ENCODE measurements at regions not wholly inside any gene's neighbourhood (a gene's known extent, or its start where the extent isn't known, plus 50 kb on each side); places are given as distances from the start of the nearest gene placed in this dataset.

DNA sequence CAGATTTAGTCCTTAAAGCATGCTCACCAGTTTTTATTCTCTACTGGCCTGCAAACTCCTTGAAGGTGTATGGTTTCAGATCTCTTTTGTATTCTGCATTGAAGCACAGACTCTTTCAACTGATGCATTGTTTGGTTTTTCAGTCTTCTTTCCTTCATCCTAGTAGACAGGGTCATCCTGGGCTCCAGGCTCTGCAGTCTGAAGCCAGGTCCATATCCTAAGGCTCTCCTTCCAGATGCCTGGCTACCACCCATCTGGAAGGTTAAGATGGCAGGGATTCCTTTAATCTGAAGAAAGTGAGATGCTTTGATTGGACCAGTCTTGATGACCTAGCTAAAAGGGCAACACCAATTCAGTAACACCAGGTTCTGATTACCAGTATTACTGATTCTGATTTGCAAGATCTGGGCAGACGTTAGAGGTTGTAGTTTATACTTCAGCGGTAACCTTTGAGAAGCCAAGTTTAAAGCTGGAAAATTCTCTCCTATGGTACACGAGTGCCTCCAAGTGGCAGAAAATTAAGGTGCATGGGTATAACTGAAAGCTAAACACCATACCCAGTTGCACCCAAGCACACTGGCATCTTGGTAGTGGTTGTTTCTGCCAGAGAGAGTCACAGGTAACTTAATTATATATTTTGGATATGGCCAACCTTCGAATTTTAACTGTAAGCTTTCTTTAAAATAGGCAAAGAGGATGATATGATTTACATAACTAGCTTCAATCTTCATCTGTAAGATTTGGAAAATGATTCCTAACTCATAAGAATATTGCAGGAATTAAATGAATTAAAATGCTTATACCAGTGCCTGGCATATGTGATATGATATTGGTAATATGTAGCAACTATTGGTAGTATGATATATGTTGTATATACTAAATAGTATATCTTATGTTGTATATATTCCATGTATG lies 1651.9 kb upstream of the MIR17HG start:
- Histone ChIP-seq H3K27ac (ENCODE audit: insufficient read depth, low read length) (no peak overlapping the region), H3K36me3 (ENCODE audit: control insufficient read depth, insufficient read depth, low read length) (no peaks in the 10 kb centered on the region), H3K9ac (ENCODE audit: low read depth, low read length) (no peak overlapping the region), H3K23ac (ENCODE audit: low read depth, low read length) (no peak overlapping the region), H4K8ac (ENCODE audit: low read depth in 2 of 2, low read length in 2 of 2) (no peak overlapping the region), H2BK15ac (ENCODE audit: low read depth, low read length) (no peak overlapping the region), H3K18ac (ENCODE audit: low read depth, low read length) (no peak overlapping the region), H3K4me1 (ENCODE audit: control insufficient read depth, insufficient read depth, low read length) (no peaks in the 10 kb centered on the region), H3K9me3 (ENCODE audit: control insufficient read depth, insufficient read depth, low read length) (peaks cover 3% of the 10 kb centered on the region; the same call in 1 of the 2 replicates), H3K56ac (ENCODE audit: extremely low read depth, insufficient read depth, low read length) (no peak overlapping the region), H3K79me1 (ENCODE audit: low read depth in 1 of 2, low read length in 2 of 2) (no peaks in the 10 kb centered on the region), H3K4ac (ENCODE audit: low read depth, low read length) (no peak overlapping the region), H4K91ac (ENCODE audit: insufficient read depth, low read depth, low read length) (no peak overlapping the region), H2AFZ (replicated peaks; ENCODE audit: low read length, poor library complexity) (no peak overlapping the region), H3K27me3 (ENCODE audit: control insufficient read depth, insufficient read depth, low read length) (no peaks in the 10 kb centered on the region), H3K14ac (replicated peaks; ENCODE audit: low read depth, low read length) (no peak overlapping the region), H2BK20ac (ENCODE audit: low read depth, low read length) (no peak overlapping the region), H2AK9ac (replicated peaks; ENCODE audit: low read depth, low read length, poor library complexity) (no peak overlapping the region), H2BK5ac (ENCODE audit: low read depth, low read length, poor library complexity, severe bottlenecking) (no peak overlapping the region), H2AK5ac (ENCODE audit: low read depth, low read length) (no peak overlapping the region), H3K4me3 (ENCODE audit: insufficient read depth, low read depth, low read length) (no peak overlapping the region), H3K4me2 (ENCODE audit: low read depth, low read length) (no peak overlapping the region), H3K9me1 (ENCODE audit: insufficient read depth, low read length) (no peaks in the 10 kb centered on the region), H4K20me1 (ENCODE audit: insufficient read depth, low read length) (no peaks in the 10 kb centered on the region), H4K5ac (ENCODE audit: low read depth, low read length) (no peak overlapping the region), H2BK120ac (ENCODE audit: low read depth, low read length) (no peak overlapping the region)
- intact Hi-C loops (cut with micrococcal nuclease) (loop anchor here (2.0 to 5.0 kb wide), 2 partner anchors 333 to 1172 kb away; no protein-coding TSS in a partner anchor), in situ Hi-C loops (cut with MboI; ENCODE audit: low sequenced_read_pairs) (no loop called here), dilution Hi-C loops (cut with HindIII; ENCODE audit: low sequenced_read_pairs, unreplicated experiment) (no loop called here)
- ChIA-PET CTCF (interaction anchor here (0.6 kb wide), 1 partner anchor 1295 kb away, joined by 5 read pairs; no protein-coding TSS in a partner anchor), POLR2A (ENCODE audit: unreplicated experiment) (no interaction called here)
- ATAC-seq (ENCODE audit: low read depth): peak; percentile 72
- DNase-seq: peak; percentile 8
- TF ChIP-seq SMC3 (IDR thresholded peaks at IDR 0.05; ENCODE audit: low read depth, low read length) (no peak), FOS (IDR thresholded peaks at IDR 0.05; ENCODE audit: low read depth, low read length) (no peak), RAD21 (IDR thresholded peaks at IDR 0.05; ENCODE audit: low read length) (peak; percentile 51), POLR2A (IDR thresholded peaks at IDR 0.05; ENCODE audit: low read depth, low read length) (no peak), BHLHE40 (IDR thresholded peaks at IDR 0.05; ENCODE audit: low read depth, low read length) (no peak), CHD1 (IDR thresholded peaks at IDR 0.05; ENCODE audit: low read depth, low read length) (no peak), MXI1 (IDR thresholded peaks at IDR 0.05; ENCODE audit: borderline replicate concordance, low read depth, low read length) (no peak), CEBPB (IDR thresholded peaks at IDR 0.05; ENCODE audit: low read depth, low read length) (no peak)
- TF ChIP-seq, protein P1, sequence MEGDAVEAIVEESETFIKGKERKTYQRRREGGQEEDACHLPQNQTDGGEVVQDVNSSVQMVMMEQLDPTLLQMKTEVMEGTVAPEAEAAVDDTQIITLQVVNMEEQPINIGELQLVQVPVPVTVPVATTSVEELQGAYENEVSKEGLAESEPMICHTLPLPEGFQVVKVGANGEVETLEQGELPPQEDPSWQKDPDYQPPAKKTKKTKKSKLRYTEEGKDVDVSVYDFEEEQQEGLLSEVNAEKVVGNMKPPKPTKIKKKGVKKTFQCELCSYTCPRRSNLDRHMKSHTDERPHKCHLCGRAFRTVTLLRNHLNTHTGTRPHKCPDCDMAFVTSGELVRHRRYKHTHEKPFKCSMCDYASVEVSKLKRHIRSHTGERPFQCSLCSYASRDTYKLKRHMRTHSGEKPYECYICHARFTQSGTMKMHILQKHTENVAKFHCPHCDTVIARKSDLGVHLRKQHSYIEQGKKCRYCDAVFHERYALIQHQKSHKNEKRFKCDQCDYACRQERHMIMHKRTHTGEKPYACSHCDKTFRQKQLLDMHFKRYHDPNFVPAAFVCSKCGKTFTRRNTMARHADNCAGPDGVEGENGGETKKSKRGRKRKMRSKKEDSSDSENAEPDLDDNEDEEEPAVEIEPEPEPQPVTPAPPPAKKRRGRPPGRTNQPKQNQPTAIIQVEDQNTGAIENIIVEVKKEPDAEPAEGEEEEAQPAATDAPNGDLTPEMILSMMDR (conservative IDR thresholded peaks at IDR 0.05; ENCODE audit: low read depth, low read length): 0 out of 2 replicates have a peak, but pooled peaks have one; percentile 28
- TF ChIP-seq, protein P2, sequence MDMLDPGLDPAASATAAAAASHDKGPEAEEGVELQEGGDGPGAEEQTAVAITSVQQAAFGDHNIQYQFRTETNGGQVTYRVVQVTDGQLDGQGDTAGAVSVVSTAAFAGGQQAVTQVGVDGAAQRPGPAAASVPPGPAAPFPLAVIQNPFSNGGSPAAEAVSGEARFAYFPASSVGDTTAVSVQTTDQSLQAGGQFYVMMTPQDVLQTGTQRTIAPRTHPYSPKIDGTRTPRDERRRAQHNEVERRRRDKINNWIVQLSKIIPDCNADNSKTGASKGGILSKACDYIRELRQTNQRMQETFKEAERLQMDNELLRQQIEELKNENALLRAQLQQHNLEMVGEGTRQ (IDR thresholded peaks at IDR 0.05; ENCODE audit: low read depth, low read length): no peak
- TF ChIP-seq, protein P3, sequence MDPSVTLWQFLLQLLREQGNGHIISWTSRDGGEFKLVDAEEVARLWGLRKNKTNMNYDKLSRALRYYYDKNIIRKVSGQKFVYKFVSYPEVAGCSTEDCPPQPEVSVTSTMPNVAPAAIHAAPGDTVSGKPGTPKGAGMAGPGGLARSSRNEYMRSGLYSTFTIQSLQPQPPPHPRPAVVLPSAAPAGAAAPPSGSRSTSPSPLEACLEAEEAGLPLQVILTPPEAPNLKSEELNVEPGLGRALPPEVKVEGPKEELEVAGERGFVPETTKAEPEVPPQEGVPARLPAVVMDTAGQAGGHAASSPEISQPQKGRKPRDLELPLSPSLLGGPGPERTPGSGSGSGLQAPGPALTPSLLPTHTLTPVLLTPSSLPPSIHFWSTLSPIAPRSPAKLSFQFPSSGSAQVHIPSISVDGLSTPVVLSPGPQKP (IDR thresholded peaks at IDR 0.05; ENCODE audit: borderline replicate concordance, low read depth, low read length): no peak
- no TSS peak for BruUV-seq (replicated peaks)
- WGBS, 2 experiments (ENCODE audit: extremely low coverage in 2 of 2, insufficient read length in 1 of 2): no CpG with 5 or more reads among the region's 4 CpGs

Data from IMR-90 (cell line).